Endothelial cell of umbilical vein (primary cell): ENCODE measurements at regions not wholly inside any gene's neighbourhood (a gene's known extent, or its start where the extent isn't known, plus 50 kb on each side); places are given as distances from the start of the nearest gene placed in this dataset.

Experiments used
- BruUV-seq: library from RNA; stranded (reverse); fragments of 400-500 nt; replicated peaks from 2 replicates; lab custom pipeline; 2021; lab: Mats Ljungman, UMichigan
- CTCF ChIA-PET: fragments of 300-600, 350-600 bp; sonication (Branson Sonifier 250); formaldehyde crosslinking; loops from one replicate; lab custom pipeline; 2021; ENCODE audit warnings: antibody characterized with exemption, inconsistent platforms; lab: Charles Lee
- POLR2A ChIA-PET: fragments of 300-600, 350-600 bp; sonication (Branson Sonifier 250); formaldehyde crosslinking; loops from one replicate; lab custom pipeline; 2021; ENCODE audit warnings: antibody characterized with exemption, inconsistent platforms; lab: Charles Lee
- DNase-seq: peaks from one replicate; pipeline ENCODE4 v3.0.0-alpha.2; 2011; ENCODE audit warnings: low read depth, low spot score
- FAIRE-seq: peaks from 2 replicates; lab custom pipeline; 2011; peaks lifted over from hg19 to GRCh38; lab: Jason Lieb, UNC
- H2AFZ ChIP-seq: 2 replicates; pipeline ENCODE4 v1.6.0; 2012; ENCODE audit warnings: low read depth, low read length, control low read depth, inconsistent platforms
- H3K27ac ChIP-seq: 2 replicates; pipeline ENCODE4 v1.5.1; 2011; ENCODE audit warnings: low read depth, mild to moderate bottlenecking, control low read depth, low read length, moderate library complexity; ENCODE audit not compliant: insufficient read depth
- H3K27me3 ChIP-seq, 2 experiments: 2 replicates each; pipeline versions ENCODE4 v1.6.0 to v1.6.1; 2011; ENCODE audit warnings: low read length in 2 of 2, mixed read lengths in 1 of 2; ENCODE audit not compliant: control insufficient read depth in 2 of 2, insufficient read depth in 2 of 2
- H3K36me3 ChIP-seq, 2 experiments: 2 replicates in 1 of 2; 3 replicates in 1 of 2; pipeline ENCODE4 v1.5.1; 2011; ENCODE audit warnings: low read length in 2 of 2, mild to moderate bottlenecking in 1 of 2, moderate library complexity in 1 of 2; ENCODE audit not compliant: control insufficient read depth in 2 of 2, insufficient read depth in 2 of 2; ENCODE audit errors: extremely low read depth in 1 of 2
- H3K4me1 ChIP-seq: 3 replicates; pipeline ENCODE4 v1.5.1; 2011; ENCODE audit warnings: mild to moderate bottlenecking, low read length; ENCODE audit not compliant: control insufficient read depth, insufficient read depth; ENCODE audit errors: extremely low read depth
- H3K4me2 ChIP-seq: 2 replicates; pipeline ENCODE4 v1.6.1; 2011; ENCODE audit warnings: low read length, control low read depth, mixed read lengths; ENCODE audit not compliant: insufficient read depth
- H3K4me3 ChIP-seq, 3 experiments: fragments of 200-600 bp in 1 of 3; sonication (generic), shearing (Covaris generic) in 1 of 3; replicated peaks in 1 of 3; 2 replicates each; pipeline ENCODE4 v1.5.1; 2011 to 2016; ENCODE audit warnings: control low read depth in 3 of 3, low read length in 3 of 3, mild to moderate bottlenecking in 2 of 3, inconsistent platforms in 1 of 3, low read depth in 1 of 3, moderate library complexity in 1 of 3; ENCODE audit not compliant: insufficient read depth in 1 of 3
- H3K79me2 ChIP-seq: 2 replicates; pipeline ENCODE4 v1.6.0; 2012; ENCODE audit warnings: low read length, inconsistent platforms; ENCODE audit not compliant: control insufficient read depth, insufficient read depth
- H3K9ac ChIP-seq: replicated peaks from 2 replicates; pipeline ENCODE3; 2011; ENCODE audit warnings: low read length, control low read depth; ENCODE audit not compliant: insufficient read depth; ENCODE audit errors: extremely low read depth
- H3K9me1 ChIP-seq: replicated peaks from 3 replicates; pipeline ENCODE4 v1.6.0; 2011; ENCODE audit warnings: mild to moderate bottlenecking, low read length; ENCODE audit not compliant: control insufficient read depth, insufficient read depth; ENCODE audit errors: extremely low read depth
- H3K9me3 ChIP-seq: replicated peaks from 2 replicates; pipeline ENCODE4 v1.5.1; 2012; ENCODE audit warnings: low read length, inconsistent platforms; ENCODE audit not compliant: control insufficient read depth, insufficient read depth
- H4K20me1 ChIP-seq: replicated peaks from 2 replicates; pipeline ENCODE3; 2011; ENCODE audit warnings: mild to moderate bottlenecking, low read length; ENCODE audit not compliant: control insufficient read depth, insufficient read depth; ENCODE audit errors: extremely low read depth
- CTCF ChIP-seq, 2 donors: IDR thresholded peaks; 1 replicate in 1 of 2; 2 replicates in 1 of 2; pipeline ENCODE4 v1.5.1; 2011; ENCODE audit warnings: low read length in 2 of 2, mild to moderate bottlenecking in 2 of 2, moderate library complexity in 2 of 2, control low read depth in 1 of 2, inconsistent platforms in 1 of 2, low read depth in 1 of 2; ENCODE audit not compliant: insufficient read depth in 1 of 2; ENCODE audit errors: extremely low read depth in 1 of 2
- EZH2 ChIP-seq: IDR thresholded peaks from 2 replicates; pipeline ENCODE4 v1.6.1; 2012; ENCODE audit warnings: borderline replicate concordance, low read depth, mild to moderate bottlenecking, moderate library complexity, low read length, inconsistent platforms; ENCODE audit not compliant: severe bottlenecking
- FOS ChIP-seq: IDR thresholded peaks from 2 replicates; pipeline ENCODE4 v1.6.1; 2011; ENCODE audit warnings: mild to moderate bottlenecking, low read length, moderate library complexity, borderline replicate concordance; ENCODE audit not compliant: insufficient read depth
- GATA2 ChIP-seq: IDR thresholded peaks from 2 replicates; pipeline ENCODE4 v1.7.0; 2011; ENCODE audit warnings: low read depth, mild to moderate bottlenecking, moderate library complexity, mixed read lengths, low read length; ENCODE audit not compliant: insufficient read length, insufficient read depth
- JUN ChIP-seq: IDR thresholded peaks from 2 replicates; pipeline ENCODE4 v1.6.1; 2011; ENCODE audit warnings: borderline replicate concordance, low read depth; ENCODE audit not compliant: insufficient read length, insufficient read depth
- MYC ChIP-seq: IDR thresholded peaks from one replicate; pipeline ENCODE4 v1.6.1; 2011; ENCODE audit warnings: mild to moderate bottlenecking, low read depth, low read length
- POLR2A ChIP-seq: IDR thresholded peaks from 2 replicates; pipeline ENCODE4 v1.6.1; 2012; ENCODE audit warnings: low read depth, mild to moderate bottlenecking, control low read depth, low read length
- POLR2AphosphoS5 ChIP-seq: IDR thresholded peaks from 2 replicates; pipeline ENCODE4 v1.6.1; 2012; ENCODE audit warnings: low read depth, mild to moderate bottlenecking, control low read depth, low read length, moderate library complexity; ENCODE audit not compliant: insufficient read depth
- dilution Hi-C: fragments of 300-500 bp; cut with MboI; formaldehyde crosslinking; loops from one replicate; pipeline ENCODE4 v1.15.0; 2019; ENCODE audit warnings: low sequenced_read_pairs; ENCODE audit not compliant: extremely low pct_ligation_motif_present
- intact Hi-C: fragments of 100-400 bp; cut with micrococcal nuclease; formaldehyde crosslinking; loops from one replicate; pipeline ENCODE4 v1.10.0; 2022
- TF ChIP-seq, protein P1 (sequence below): IDR thresholded peaks from 2 replicates; pipeline ENCODE4 v1.6.1; 2011; ENCODE audit not compliant: insufficient read depth, insufficient read length

DNA sequence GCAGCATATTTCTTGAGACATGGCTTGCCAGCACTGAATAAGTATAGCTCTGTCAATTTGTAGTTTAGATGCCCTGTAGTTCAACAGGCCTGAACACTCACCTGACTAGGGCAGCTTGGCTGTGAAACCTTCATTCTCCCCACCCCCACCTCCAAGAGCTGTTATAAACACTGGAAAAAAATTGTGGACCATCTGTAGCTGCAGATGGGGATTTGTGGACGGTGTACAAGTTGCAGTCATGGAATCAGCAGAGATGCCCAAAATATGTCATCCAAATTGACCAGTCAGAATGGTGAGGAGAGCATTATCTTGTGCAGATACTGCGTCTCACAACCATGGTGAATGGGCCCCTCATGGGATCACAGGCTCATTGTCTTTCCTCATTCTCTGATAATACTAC, 76.2 kb upstream of the PAQR3 start:
- intact Hi-C loops (no loop called here), dilution Hi-C loops (no loop called here)
- no TSS peak for BruUV-seq
- H3K36me3 ChIP-seq, result no peaks in the 10 kb centered on the region
- no peak overlapping the region for H2AFZ ChIP-seq
- H3K4me1 ChIP-seq, result no peaks in the 10 kb centered on the region
- H3K4me2 ChIP-seq, result no peak overlapping the region
- no peaks in the 10 kb centered on the region for H3K9me3 ChIP-seq
- no peaks in the 10 kb centered on the region for H3K9me1 ChIP-seq
- H3K9ac ChIP-seq, result no peak overlapping the region
- FAIRE-seq (no peak), DNase-seq (no peak)
- no peaks in the 10 kb centered on the region for H3K27me3 ChIP-seq
- POLR2A ChIA-PET, result no interaction called here
- CTCF ChIA-PET, result no interaction called here
- TF ChIP-seq, protein P1, sequence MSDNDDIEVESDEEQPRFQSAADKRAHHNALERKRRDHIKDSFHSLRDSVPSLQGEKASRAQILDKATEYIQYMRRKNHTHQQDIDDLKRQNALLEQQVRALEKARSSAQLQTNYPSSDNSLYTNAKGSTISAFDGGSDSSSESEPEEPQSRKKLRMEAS, result no peak
- TF ChIP-seq CTCF (IDR thresholded peaks at IDR 0.05; ENCODE audit: extremely low read depth in 1 of 2, insufficient read depth in 1 of 2, low read depth in 1 of 2, low read length in 2 of 2) (no peak), EZH2 (no peak), JUN (no peak), MYC (no peak), FOS (no peak), GATA2 (no peak), POLR2AphosphoS5 (no peak), POLR2A (no peak)
- no peak overlapping the region for H3K27ac ChIP-seq
- no peak overlapping the region for H3K4me3 ChIP-seq
- H4K20me1 ChIP-seq, result no peaks in the 10 kb centered on the region
- H3K79me2 ChIP-seq, result no peaks in the 10 kb centered on the region
